Panc1 (cell line): ENCODE measurements at regions not wholly inside any gene's neighbourhood (a gene's known extent, or its start where the extent isn't known, plus 50 kb on each side); places are given as distances from the start of the nearest gene placed in this dataset.

Source experiments
- CTCF ChIP-seq: fragments of 450-650 bp; IDR thresholded peaks from 2 replicates; pipeline ENCODE4 v1.5.1; 2017; ENCODE audit warnings: mild to moderate bottlenecking
- POLR2AphosphoS5 ChIP-seq: IDR thresholded peaks from 2 replicates; pipeline ENCODE4 v1.6.1; 2012; ENCODE audit warnings: mild to moderate bottlenecking, low read depth, low read length, moderate library complexity
- REST ChIP-seq, 2 experiments: IDR thresholded peaks; 2 replicates each; pipeline ENCODE4 v1.6.1; 2011 to 2012; ENCODE audit warnings: low read depth in 2 of 2, control low read depth in 1 of 2, low read length in 1 of 2, mild to moderate bottlenecking in 1 of 2, moderate library complexity in 1 of 2; ENCODE audit not compliant: insufficient read depth in 1 of 2
- SIN3A ChIP-seq: IDR thresholded peaks from 2 replicates; pipeline ENCODE4 v1.6.1; 2012; ENCODE audit warnings: low read depth, mild to moderate bottlenecking, low read length, moderate library complexity, borderline replicate concordance; ENCODE audit not compliant: insufficient read depth
- TCF7L2 ChIP-seq: IDR thresholded peaks from 2 replicates; pipeline ENCODE4 v1.6.1; 2011; ENCODE audit warnings: mild to moderate bottlenecking, low read depth, low read length, inconsistent platforms

GRCh38 chr7:3206771-3207191 is 94.3 kb upstream of the SDK1 start:
- no peak for TF ChIP-seq CTCF
- TF ChIP-seq REST (IDR thresholded peaks at IDR 0.05; ENCODE audit: insufficient read depth in 1 of 2, low read depth in 2 of 2, low read length in 1 of 2) = no peak
- TF ChIP-seq POLR2AphosphoS5 = no peak
- TF ChIP-seq TCF7L2 = no peak
- no peak for TF ChIP-seq SIN3A
